OCI-LY3 (cell line): ENCODE measurements at regions not wholly inside any gene's neighbourhood (a gene's known extent, or its start where the extent isn't known, plus 50 kb on each side); places are given as distances from the start of the nearest gene placed in this dataset.

Source experiments
- CTCF ChIP-seq: fragments of 200-600, 300-600 bp; sonication (generic); IDR thresholded peaks from 2 replicates; pipeline ENCODE4 v1.5.1; 2014; ENCODE audit warnings: antibody characterized with exemption, low read length, low read depth
- EZH2phosphoT487 ChIP-seq: fragments of 200-600 bp; shearing (Covaris generic); IDR thresholded peaks from 2 replicates; pipeline ENCODE4 v1.6.1; 2018; ENCODE audit warnings: antibody characterized with exemption, mixed run types, low read depth

- no peak for TF ChIP-seq CTCF
- TF ChIP-seq EZH2phosphoT487 = no peak
Observed at GRCh38 chr10:28971255-28971654, 293.9 kb downstream of the BAMBI start.
